ENCODE measurements at regions not wholly inside any gene's neighbourhood (a gene's known extent, or its start where the extent isn't known, plus 50 kb on each side); places are given as distances from the start of the nearest gene placed in this dataset.

GRCh38 chr14:27389402-27389801 is 791.6 kb upstream of the NOVA1 start:
- Histone ChIP-seq H3K36me3 (no peaks in the 10 kb centered on the region), H3K27me3 (no peaks in the 10 kb centered on the region), H3K9me3 (no peaks in the 10 kb centered on the region), H3K27ac (no peak overlapping the region), H3K4me3 (no peak overlapping the region), H3K4me1 (no peaks in the 10 kb centered on the region)
- no peak for DNase-seq (ENCODE audit: low spot score)
- no peak for TF ChIP-seq CTCF (IDR thresholded peaks at IDR 0.05)

DNA sequence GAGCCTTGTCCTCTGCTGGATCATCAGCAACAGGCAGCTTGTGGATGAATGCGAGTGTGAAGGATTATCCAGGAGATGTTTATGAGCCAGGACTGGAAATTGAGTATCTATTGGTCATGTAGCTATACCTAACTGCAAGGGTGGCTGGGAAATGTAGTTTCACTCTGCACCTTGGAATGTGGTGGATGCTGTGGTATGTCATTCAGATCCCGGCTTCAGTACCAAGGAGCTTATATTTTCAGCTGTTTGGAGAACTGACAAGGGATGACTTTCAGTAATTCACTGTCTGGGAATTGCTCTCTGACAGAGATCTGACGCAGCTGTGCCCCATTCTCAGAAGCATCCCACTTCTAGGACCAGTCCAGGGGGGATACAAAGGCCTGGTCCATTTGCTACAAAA is 792.3 kb upstream of the NOVA1 start:
- Histone ChIP-seq H3K4me1 (no peaks in the 10 kb centered on the region), H3K9me3 (no peaks in the 10 kb centered on the region), H3K4me3 (no peak overlapping the region), H3K27ac (no peak overlapping the region), H3K27me3 (no peaks in the 10 kb centered on the region), H3K36me3 (no peaks in the 10 kb centered on the region)
- no peak for DNase-seq (ENCODE audit: low spot score)
- no peak for TF ChIP-seq CTCF (IDR thresholded peaks at IDR 0.05)

DNA sequence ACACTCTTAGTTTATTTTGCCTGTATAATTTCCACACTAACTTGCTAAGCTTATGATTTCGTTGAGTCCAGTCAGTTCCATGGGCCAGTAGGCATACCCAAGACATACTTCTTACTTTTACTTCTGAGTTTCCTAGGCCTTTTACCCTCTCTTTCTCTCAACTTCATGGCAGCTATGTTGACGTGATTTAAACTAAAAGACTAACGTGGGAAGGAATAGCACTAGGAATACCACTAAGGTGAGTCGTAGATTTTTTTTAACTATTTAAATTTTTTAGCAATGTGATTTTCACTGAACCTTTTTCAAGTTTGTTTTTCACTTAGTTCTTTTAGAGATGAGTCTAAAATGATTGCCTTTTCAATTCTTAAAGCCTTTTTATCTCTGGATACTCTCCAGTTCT is 793.5 kb upstream of the NOVA1 start:
- no peak for TF ChIP-seq CTCF (IDR thresholded peaks at IDR 0.05)
- Histone ChIP-seq H3K36me3 (no peaks in the 10 kb centered on the region), H3K27me3 (no peaks in the 10 kb centered on the region), H3K4me3 (no peak overlapping the region), H3K27ac (no peak overlapping the region), H3K4me1 (no peaks in the 10 kb centered on the region), H3K9me3 (no peaks in the 10 kb centered on the region)
- DNase-seq (ENCODE audit: low spot score) = no peak

DNA sequence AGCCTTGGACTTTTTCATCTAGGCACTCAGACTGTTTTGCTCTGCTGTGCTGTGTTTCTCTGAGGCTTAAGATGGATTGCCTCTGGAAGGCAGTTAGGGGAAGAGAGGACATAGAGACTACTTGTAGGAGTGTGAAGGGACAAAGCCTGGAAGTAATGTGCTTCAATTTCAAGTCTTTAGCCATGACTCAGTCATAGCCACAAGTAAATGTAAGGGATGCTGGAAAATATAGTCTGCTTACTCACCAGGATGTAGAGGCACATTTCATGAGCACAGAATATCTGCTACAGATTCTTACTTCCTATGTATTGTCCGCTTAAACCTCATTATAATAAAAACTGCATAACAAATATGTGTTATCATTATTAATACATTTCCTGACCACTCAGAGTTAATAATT is 794.3 kb upstream of the NOVA1 start:
- TF ChIP-seq CTCF (IDR thresholded peaks at IDR 0.05) = no peak

DNA sequence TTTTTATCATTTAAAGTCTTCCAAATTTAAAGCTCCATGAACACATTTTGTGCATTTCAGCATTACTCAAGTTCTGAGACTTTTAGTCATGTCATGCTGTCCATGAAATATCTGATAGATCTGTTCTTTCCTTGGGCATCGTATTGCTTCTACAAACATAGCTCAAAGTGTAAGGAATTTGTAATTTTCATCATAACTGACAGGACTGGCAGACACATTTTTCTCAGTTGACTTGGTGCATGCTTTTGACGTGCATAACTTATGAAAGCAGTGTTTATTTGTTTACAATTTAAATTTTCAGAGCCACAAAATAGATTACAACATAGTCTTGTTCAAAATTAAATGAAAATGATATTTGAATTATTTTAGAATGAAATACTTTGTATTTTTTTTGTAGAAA is 812.1 kb upstream of the NOVA1 start:
- Histone ChIP-seq H3K4me3 (no peak overlapping the region), H3K9me3 (no peaks in the 10 kb centered on the region), H3K4me1 (no peaks in the 10 kb centered on the region), H3K36me3 (no peaks in the 10 kb centered on the region), H3K27me3 (no peaks in the 10 kb centered on the region), H3K27ac (no peak overlapping the region)
- no peak for TF ChIP-seq CTCF (IDR thresholded peaks at IDR 0.05)
- no peak for DNase-seq (ENCODE audit: low spot score)

More for the DNA sequence above, 794.3 kb upstream of the NOVA1 start:
- DNase-seq (ENCODE audit: low spot score) = no peak
- Histone ChIP-seq H3K4me1 (no peaks in the 10 kb centered on the region), H3K4me3 (no peak overlapping the region), H3K36me3 (no peaks in the 10 kb centered on the region), H3K9me3 (no peaks in the 10 kb centered on the region), H3K27me3 (no peaks in the 10 kb centered on the region), H3K27ac (no peak overlapping the region)

GRCh38 chr14:27410981-27411380 is 813.1 kb upstream of the NOVA1 start:
- H3K27me3 ChIP-seq = no peaks in the 10 kb centered on the region
- TF ChIP-seq CTCF (IDR thresholded peaks at IDR 0.05) = no peak
- H3K27ac ChIP-seq = no peak overlapping the region
- no peak for DNase-seq (ENCODE audit: low spot score)
- H3K4me3 ChIP-seq = no peak overlapping the region
- no peaks in the 10 kb centered on the region for H3K36me3 ChIP-seq
- H3K4me1 ChIP-seq = no peaks in the 10 kb centered on the region
- no peaks in the 10 kb centered on the region for H3K9me3 ChIP-seq

All from right atrium auricular region (tissue), 2 donors.